Fibroblast of lung (primary cell): ENCODE measurements at regions not wholly inside any gene's neighbourhood (a gene's known extent, or its start where the extent isn't known, plus 50 kb on each side); places are given as distances from the start of the nearest gene placed in this dataset.

Experiments
- DNase-seq, 2 donors: peaks; one replicate each; pipeline versions ENCODE4 v3.0.0 to v3.0.0-alpha.2; 2010; ENCODE audit warnings: low read depth in 2 of 2
- H2AFZ ChIP-seq: 2 replicates; pipeline ENCODE4 v1.5.1; 2012; ENCODE audit warnings: low read length, control low read depth, inconsistent platforms
- H3K27ac ChIP-seq: 2 replicates; pipeline ENCODE4 v1.5.1; 2011; ENCODE audit warnings: low read length, control low read depth; ENCODE audit not compliant: insufficient read depth
- H3K27me3 ChIP-seq: 2 replicates; pipeline ENCODE4 v1.5.1; 2011; ENCODE audit warnings: mild to moderate bottlenecking, low read length; ENCODE audit not compliant: control insufficient read depth, insufficient read depth
- H3K36me3 ChIP-seq: 2 replicates; pipeline ENCODE4 v1.5.1; 2011; ENCODE audit warnings: low read length; ENCODE audit not compliant: control insufficient read depth, insufficient read depth
- H3K4me1 ChIP-seq: 2 replicates; pipeline ENCODE4 v1.5.1; 2011; ENCODE audit warnings: low read length; ENCODE audit not compliant: control insufficient read depth, insufficient read depth; ENCODE audit errors: extremely low read depth
- H3K4me2 ChIP-seq: 2 replicates; pipeline ENCODE4 v1.5.1; 2011; ENCODE audit warnings: low read length, control low read depth; ENCODE audit not compliant: insufficient read depth; ENCODE audit errors: extremely low read depth
- H3K4me3 ChIP-seq, 4 experiments: fragments of 200-600 bp in 1 of 4; sonication (generic) in 1 of 4; replicated peaks in 1 of 4; 2 replicates each; pipeline ENCODE4 v1.5.1; 2011 to 2016; ENCODE audit warnings: low read length in 4 of 4, low read depth in 3 of 4, mild to moderate bottlenecking in 3 of 4, control low read depth in 2 of 4, inconsistent platforms in 1 of 4, mixed read lengths in 1 of 4; ENCODE audit not compliant: insufficient read depth in 1 of 4; ENCODE audit errors: control extremely low read depth in 1 of 4
- H3K79me2 ChIP-seq: 2 replicates; pipeline ENCODE4 v1.5.1; 2012; ENCODE audit warnings: mild to moderate bottlenecking, low read length, inconsistent platforms; ENCODE audit not compliant: control insufficient read depth, insufficient read depth
- H3K9ac ChIP-seq: 2 replicates; pipeline ENCODE4 v1.5.1; 2011; ENCODE audit warnings: mild to moderate bottlenecking, low read length, control low read depth; ENCODE audit not compliant: insufficient read depth
- H3K9me3 ChIP-seq: 2 replicates; pipeline ENCODE4 v1.5.1; 2012; ENCODE audit warnings: low read depth, low read length; ENCODE audit not compliant: control insufficient read depth, insufficient read depth
- H4K20me1 ChIP-seq: 2 replicates; pipeline ENCODE4 v1.5.1; 2011; ENCODE audit warnings: low read length; ENCODE audit not compliant: control insufficient read depth, insufficient read depth; ENCODE audit errors: extremely low read depth
- CTCF ChIP-seq, 2 donors: IDR thresholded peaks in 1 of 2; conservative IDR thresholded peaks in 1 of 2; 1 replicate in 1 of 2; 2 replicates in 1 of 2; pipeline ENCODE4 v1.5.1; 2011 to 2012; ENCODE audit warnings: low read length in 2 of 2, control low read depth in 1 of 2, inconsistent platforms in 1 of 2, low read depth in 1 of 2, mild to moderate bottlenecking in 1 of 2
- EZH2 ChIP-seq: IDR thresholded peaks from 2 replicates; pipeline ENCODE4 v1.5.1; 2012; ENCODE audit warnings: low read length, control low read depth, mild to moderate bottlenecking; ENCODE audit errors: missing control alignments

- Histone ChIP-seq H3K79me2 (no peaks in the 10 kb centered on the region), H3K36me3 (no peaks in the 10 kb centered on the region), H3K27me3 (no peaks in the 10 kb centered on the region)
Observed at GRCh38 chr1:239239529-239239928, 146.8 kb upstream of the CHRM3 start.

GRCh38 chr1:239237912-239238311 is 148.5 kb upstream of the CHRM3 start:
- Histone ChIP-seq H3K27ac (no peak overlapping the region), H3K79me2 (no peaks in the 10 kb centered on the region), H3K4me3 (no peak overlapping the region), H3K9me3 (no peaks in the 10 kb centered on the region), H2AFZ (no peak overlapping the region), H3K9ac (no peak overlapping the region), H3K4me2 (no peak overlapping the region), H3K27me3 (no peaks in the 10 kb centered on the region), H3K36me3 (no peaks in the 10 kb centered on the region), H4K20me1 (no peaks in the 10 kb centered on the region), H3K4me1 (no peaks in the 10 kb centered on the region)
- TF ChIP-seq EZH2: no peak
- TF ChIP-seq CTCF (conservative IDR thresholded peaks at IDR 0.05 in 1 of 2, IDR thresholded peaks at IDR 0.05 in 1 of 2; ENCODE audit: low read depth in 1 of 2, low read length in 2 of 2): no peak
- DNase-seq: no peak

More at GRCh38 chr1:239239529-239239928, 146.8 kb upstream of the CHRM3 start:
- no peak for DNase-seq
- H3K4me3 ChIP-seq: no peak overlapping the region
- H3K9me3 ChIP-seq: no peaks in the 10 kb centered on the region
- H2AFZ ChIP-seq: no peak overlapping the region
- H3K4me1 ChIP-seq: no peaks in the 10 kb centered on the region
- H3K9ac ChIP-seq: no peak overlapping the region
- no peaks in the 10 kb centered on the region for H4K20me1 ChIP-seq
- no peak overlapping the region for H3K4me2 ChIP-seq
- H3K27ac ChIP-seq: no peak overlapping the region
- TF ChIP-seq EZH2 (no peak), CTCF (conservative IDR thresholded peaks at IDR 0.05 in 1 of 2, IDR thresholded peaks at IDR 0.05 in 1 of 2; ENCODE audit: low read depth in 1 of 2, low read length in 2 of 2) (no peak)

DNA sequence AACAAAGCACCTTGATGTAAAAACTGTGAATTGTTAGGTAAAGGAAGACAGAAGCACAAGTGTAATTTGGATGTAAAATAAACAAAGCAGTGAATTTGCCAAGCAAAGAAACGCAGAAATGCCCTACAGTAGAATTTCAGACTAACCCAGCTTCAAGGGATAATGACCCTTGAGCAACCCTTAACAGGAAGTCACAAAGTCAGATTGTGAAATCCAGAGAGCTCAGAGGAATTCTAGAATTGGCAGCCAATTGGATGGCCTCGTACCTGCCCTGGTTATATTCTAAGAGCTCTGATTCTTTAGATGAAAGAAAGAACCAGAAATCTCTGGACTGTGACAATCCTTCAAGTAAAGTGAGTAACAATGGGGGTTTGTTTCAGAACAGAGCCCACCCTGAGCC is 152.7 kb upstream of the CHRM3 start:
- H3K9me3 ChIP-seq: no peaks in the 10 kb centered on the region
- H3K4me1 ChIP-seq: no peaks in the 10 kb centered on the region
- no peak for DNase-seq
- TF ChIP-seq CTCF (conservative IDR thresholded peaks at IDR 0.05 in 1 of 2, IDR thresholded peaks at IDR 0.05 in 1 of 2; ENCODE audit: low read depth in 1 of 2, low read length in 2 of 2): no peak
- TF ChIP-seq EZH2: no peak
- H3K9ac ChIP-seq: no peak overlapping the region
- no peaks in the 10 kb centered on the region for H4K20me1 ChIP-seq
- no peaks in the 10 kb centered on the region for H3K36me3 ChIP-seq
- H3K79me2 ChIP-seq: no peaks in the 10 kb centered on the region
- no peak overlapping the region for H3K4me2 ChIP-seq
- H3K27ac ChIP-seq: no peak overlapping the region
- H2AFZ ChIP-seq: no peak overlapping the region
- H3K4me3 ChIP-seq: no peak overlapping the region
- H3K27me3 ChIP-seq: no peaks in the 10 kb centered on the region
